ENCODE measurements at regions not wholly inside any gene's neighbourhood (a gene's known extent, or its start where the extent isn't known, plus 50 kb on each side); places are given as distances from the start of the nearest gene placed in this dataset.

DNA sequence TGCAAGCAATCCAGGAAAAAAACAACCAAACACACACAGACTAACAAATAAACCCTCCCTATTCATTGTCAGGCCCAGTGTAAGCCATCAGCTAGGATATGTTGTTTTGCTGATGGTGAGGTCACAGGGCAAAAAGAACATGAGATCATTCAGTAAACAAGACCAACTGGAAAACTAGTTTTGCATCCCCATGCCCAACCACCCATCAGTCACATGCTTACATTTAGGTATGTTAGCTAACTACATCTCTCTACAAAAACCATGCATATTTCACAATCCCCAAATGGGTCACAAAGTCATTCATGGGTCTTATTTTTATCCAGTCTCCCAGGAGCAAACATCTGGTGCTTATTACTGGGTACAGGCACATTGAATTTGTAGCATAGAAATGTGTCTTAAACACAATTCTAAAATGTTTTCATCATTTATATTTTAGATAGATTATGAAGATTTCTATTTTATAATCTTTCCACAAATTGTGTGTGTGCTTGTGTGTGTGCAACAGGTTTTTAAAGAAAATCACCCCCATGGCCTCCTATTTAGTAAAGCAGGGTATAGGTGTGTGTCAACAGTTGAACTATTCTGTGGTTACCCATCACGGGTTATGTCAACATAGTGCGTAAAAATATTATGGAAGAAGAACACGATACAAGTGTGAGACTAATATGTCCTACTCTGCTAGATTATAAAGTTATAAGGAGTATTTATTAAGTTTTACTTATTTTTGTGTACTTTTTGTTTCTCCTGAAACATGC lies 103.8 kb upstream of the AKR1E2 start:
- DNase-seq (ENCODE audit: extremely low read depth in 1 of 4, low spot score in 3 of 4) (no peak), ATAC-seq (no peak), FAIRE-seq (no peak)
- WGBS (ENCODE audit: insufficient coverage, low coverage, missing lambda C conversion rate) = 0% methylated on average over 3 of the region's 3 CpGs
- TF ChIP-seq U2AF2 (optimal IDR thresholded peaks at IDR 0.05; ENCODE audit: low read depth, low read length) = no peak
- TF ChIP-seq CBFB (CRISPR knock-in tag; IDR thresholded peaks at IDR 0.05) = no peak
- TF ChIP-seq MYC (IDR thresholded peaks at IDR 0.05; ENCODE audit: low read depth, low read length) = no peak
- no peak for TF ChIP-seq MYC (CRISPR knock-in tag; IDR thresholded peaks at IDR 0.05; ENCODE audit: borderline replicate concordance, low read depth)
- no peak for TF ChIP-seq POLR2AphosphoS2 (IDR thresholded peaks at IDR 0.05; ENCODE audit: low read length)
- TF ChIP-seq MEIS2 (IDR thresholded peaks at IDR 0.05; ENCODE audit: partially characterized antibody) = no peak
- no peak for TF ChIP-seq TAF1 (IDR thresholded peaks at IDR 0.05; ENCODE audit: control insufficient read depth, extremely low read depth, insufficient read depth, low read length, severe bottlenecking)
- no peak for TF ChIP-seq ZNF75A (CRISPR knock-in tag; IDR thresholded peaks at IDR 0.05)
- TF ChIP-seq COPS2 (conservative IDR thresholded peaks at IDR 0.05) = no peak
- no peak for TF ChIP-seq CTBP1 (IDR thresholded peaks at IDR 0.05; ENCODE audit: borderline replicate concordance)
- TF ChIP-seq HDAC1 (IDR thresholded peaks at IDR 0.05) = no peak
- TF ChIP-seq ZFX (CRISPR knock-in tag; IDR thresholded peaks at IDR 0.05) = no peak
- TF ChIP-seq, protein P1, sequence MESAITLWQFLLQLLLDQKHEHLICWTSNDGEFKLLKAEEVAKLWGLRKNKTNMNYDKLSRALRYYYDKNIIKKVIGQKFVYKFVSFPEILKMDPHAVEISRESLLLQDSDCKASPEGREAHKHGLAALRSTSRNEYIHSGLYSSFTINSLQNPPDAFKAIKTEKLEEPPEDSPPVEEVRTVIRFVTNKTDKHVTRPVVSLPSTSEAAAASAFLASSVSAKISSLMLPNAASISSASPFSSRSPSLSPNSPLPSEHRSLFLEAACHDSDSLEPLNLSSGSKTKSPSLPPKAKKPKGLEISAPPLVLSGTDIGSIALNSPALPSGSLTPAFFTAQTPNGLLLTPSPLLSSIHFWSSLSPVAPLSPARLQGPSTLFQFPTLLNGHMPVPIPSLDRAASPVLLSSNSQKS (CRISPR knock-in tag; IDR thresholded peaks at IDR 0.05) = no peak
- Histone ChIP-seq H3K9me1 (ENCODE audit: control insufficient read depth, insufficient read depth, low read length) (no peaks in the 10 kb centered on the region), H3K4me3 (no peak overlapping the region), H3K27me3 (ENCODE audit: control insufficient read depth in 2 of 2, insufficient read depth in 2 of 2, low read length in 2 of 2) (0 out of 5 replicates have a peak, but pooled peaks cover 0 to 4% of the 10 kb centered on the region in 2 experiments), H2AFZ (ENCODE audit: low read depth, low read length) (no peak overlapping the region), H3K9me3 (replicated peaks; ENCODE audit: control insufficient read depth, insufficient read depth, low read depth, low read length) (no peaks in the 10 kb centered on the region), H3K36me3 (ENCODE audit: control insufficient read depth, insufficient read depth, low read length) (no peaks in the 10 kb centered on the region), H3K9ac (ENCODE audit: insufficient read depth in 1 of 2, low read depth in 2 of 2, low read length in 2 of 2) (no peak overlapping the region), H3K79me2 (ENCODE audit: control insufficient read depth, insufficient read depth, low read length) (no peaks in the 10 kb centered on the region), H4K20me1 (replicated peaks; ENCODE audit: control insufficient read depth, insufficient read depth, low read length) (no peaks in the 10 kb centered on the region), H3K27ac (ENCODE audit: extremely low read depth, low read depth, low read length) (no peak overlapping the region), H3K4me2 (ENCODE audit: insufficient read depth, low read length) (no peak overlapping the region), H3K4me1 (replicated peaks in 1 of 2; ENCODE audit: control insufficient read depth in 2 of 2, insufficient read depth in 2 of 2, low read length in 2 of 2) (no peaks in the 10 kb centered on the region)
- in situ Hi-C loops (cut with MboI) = no loop called here
- intact Hi-C loops (cut with micrococcal nuclease) = no loop called here
- no TSS peak for BruUV-seq (replicated peaks)
- ChIA-PET CTCF (ENCODE audit: low intra/inter-chr PET ratio) (no interaction called here), POLR2A (no interaction called here)

Measured in K562 (cell line).